Jurkat, Clone E6-1 (cell line): ENCODE measurements at regions not wholly inside any gene's neighbourhood (a gene's known extent, or its start where the extent isn't known, plus 50 kb on each side); places are given as distances from the start of the nearest gene placed in this dataset.
A peak's percentile ranks its signal among the peaks of the same experiment; 100 is the strongest.
"Not testable (repeated sequence)": the region's sequence is repeated elsewhere in the genome, so short reads cannot be mapped to it uniquely, and the experiment has no call there.

Experiments used
- DNase-seq: peaks from one replicate; pipeline ENCODE4 v3.0.0-alpha.2; 2011; ENCODE audit warnings: low read depth, low spot score
- H3K4me3 ChIP-seq: 2 replicates; pipeline ENCODE4 v1.5.1; 2011; ENCODE audit warnings: mild to moderate bottlenecking, low read length, control low read depth, moderate library complexity

DNA sequence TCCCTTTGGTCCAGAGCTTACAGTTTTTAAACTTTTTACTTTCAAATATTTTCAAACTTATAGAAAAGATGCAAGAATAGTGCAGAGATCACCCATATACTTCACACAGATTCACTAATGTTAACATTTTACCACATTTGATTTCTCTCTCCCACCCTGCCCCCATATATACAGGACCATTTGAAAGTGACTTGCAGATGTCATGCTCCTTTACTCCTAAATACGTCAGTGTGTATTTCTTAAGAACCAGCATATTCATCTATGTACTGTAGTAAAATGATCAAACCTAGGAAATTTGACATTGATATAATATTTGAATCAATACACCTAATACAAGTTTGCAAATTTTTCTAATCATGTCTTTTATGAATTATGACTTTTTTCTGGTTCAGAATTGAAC lies 100.4 kb upstream of the CHD1 start:
- no peak overlapping the region for H3K4me3 ChIP-seq
- DNase-seq: no peak

DNA sequence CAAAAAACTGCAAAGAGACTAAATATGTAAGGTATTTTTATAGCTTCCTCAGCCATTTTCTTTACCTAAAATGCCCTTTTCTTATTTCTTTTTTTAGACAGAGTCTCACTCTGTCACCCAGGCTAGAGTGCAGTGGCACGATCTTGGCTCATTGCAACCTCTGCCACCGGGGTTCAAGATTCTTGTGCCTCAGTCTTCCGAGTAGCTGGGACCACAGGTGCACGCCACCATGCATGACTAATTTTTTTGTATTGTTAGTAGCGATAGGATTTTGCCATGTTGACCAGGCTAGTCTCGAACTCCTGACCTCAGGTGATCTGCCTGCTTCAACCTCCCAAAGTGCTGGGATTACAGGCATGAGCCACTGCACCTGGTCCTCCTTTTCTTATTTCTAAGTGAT lies 99.4 kb upstream of the CHD1 start:
- H3K4me3 ChIP-seq, DNase-seq: not testable (repeated sequence)

DNA sequence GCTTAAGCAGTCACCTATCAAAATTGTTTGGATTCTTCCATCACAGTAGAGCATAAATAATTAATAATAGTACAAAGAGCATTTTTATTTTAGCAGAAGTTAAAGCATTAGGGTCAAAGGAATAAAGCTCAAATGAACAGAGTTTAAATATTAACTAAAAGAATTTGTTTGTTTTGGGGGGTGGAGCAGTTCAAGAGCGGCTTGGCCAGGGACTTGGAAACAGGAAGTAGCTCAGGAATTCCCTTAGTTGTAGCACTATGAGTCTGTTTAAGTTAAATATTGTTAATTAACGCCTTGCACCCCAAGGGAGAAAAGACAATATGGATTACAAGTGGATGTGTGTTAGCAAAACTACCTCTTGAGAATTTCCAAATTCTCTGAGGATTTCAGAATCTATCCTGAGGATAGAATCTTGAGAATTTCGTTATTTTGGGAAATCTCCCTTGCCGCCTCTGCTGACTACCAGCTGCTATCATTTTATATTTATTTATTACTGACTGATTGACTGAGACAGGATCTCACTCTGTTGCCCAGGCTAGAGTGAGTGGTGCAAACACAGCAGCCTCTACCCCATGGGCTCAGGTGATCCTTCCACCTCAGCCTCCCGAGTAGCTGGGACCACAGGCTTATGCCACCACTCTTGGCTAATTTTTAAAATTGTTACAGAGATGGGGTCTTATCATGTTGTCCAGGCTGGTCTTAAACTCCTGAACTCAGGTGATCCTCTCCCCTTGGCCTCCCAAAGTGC lies 96.7 kb upstream of the CHD1 start:
- H3K4me3 ChIP-seq: no peak overlapping the region
- DNase-seq: no peak

DNA sequence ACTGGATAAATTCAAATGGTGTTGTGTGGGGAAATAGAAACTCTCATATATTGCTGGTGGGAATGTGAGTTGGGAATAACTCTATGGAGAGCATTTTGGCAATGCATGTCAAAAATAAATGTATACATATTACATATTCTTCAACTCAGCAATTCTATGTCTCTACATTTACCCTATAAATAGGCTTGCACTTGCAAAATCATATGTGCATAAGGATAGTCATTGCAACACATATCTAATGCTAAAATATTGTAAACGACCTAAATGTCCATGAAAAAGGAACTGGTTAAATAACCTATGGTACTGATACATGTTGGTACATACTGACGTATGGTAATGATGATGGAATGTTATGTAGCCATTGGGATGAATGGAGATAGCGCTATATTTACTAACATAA lies 94.5 kb upstream of the CHD1 start:
- no peak overlapping the region for H3K4me3 ChIP-seq
- DNase-seq: no peak

DNA sequence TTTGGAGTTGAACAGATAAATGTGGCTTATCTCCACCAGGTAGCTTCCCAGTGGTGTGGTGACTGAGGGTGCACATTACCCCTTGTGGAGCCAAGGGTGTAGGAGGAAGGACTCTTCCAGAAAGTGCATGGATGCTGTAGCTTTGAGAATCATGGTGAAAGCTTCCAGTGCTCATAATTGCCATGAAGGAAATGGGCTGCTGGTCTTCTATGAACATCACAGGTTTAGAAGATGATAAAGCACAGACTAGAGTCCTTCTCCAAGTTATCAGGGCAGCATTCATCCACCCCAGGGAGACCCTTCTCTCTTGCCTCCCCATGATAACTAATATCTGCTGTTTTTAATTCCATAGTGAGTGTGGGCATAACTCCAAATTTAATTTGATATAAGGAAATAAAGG lies 93.4 kb upstream of the CHD1 start:
- DNase-seq: no peak
- no peak overlapping the region for H3K4me3 ChIP-seq

DNA sequence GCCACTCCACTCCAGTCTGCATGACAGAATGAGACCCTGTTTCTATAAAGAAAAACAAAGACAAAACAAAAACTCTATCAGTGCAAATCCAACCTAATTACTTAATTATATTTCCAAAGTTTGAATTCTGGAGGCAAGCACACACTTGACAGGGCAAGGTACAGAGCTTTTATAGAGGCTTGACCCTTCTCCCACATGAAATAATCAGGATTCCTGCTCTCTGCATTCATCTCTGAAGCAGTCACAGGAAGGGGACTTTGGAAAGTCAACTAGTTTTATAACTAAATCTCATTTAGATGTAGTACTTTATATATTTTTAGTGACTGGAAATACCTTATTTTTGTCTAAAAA lies 91.9 kb upstream of the CHD1 start:
- H3K4me3 ChIP-seq: no peak overlapping the region
- DNase-seq: no peak

DNA sequence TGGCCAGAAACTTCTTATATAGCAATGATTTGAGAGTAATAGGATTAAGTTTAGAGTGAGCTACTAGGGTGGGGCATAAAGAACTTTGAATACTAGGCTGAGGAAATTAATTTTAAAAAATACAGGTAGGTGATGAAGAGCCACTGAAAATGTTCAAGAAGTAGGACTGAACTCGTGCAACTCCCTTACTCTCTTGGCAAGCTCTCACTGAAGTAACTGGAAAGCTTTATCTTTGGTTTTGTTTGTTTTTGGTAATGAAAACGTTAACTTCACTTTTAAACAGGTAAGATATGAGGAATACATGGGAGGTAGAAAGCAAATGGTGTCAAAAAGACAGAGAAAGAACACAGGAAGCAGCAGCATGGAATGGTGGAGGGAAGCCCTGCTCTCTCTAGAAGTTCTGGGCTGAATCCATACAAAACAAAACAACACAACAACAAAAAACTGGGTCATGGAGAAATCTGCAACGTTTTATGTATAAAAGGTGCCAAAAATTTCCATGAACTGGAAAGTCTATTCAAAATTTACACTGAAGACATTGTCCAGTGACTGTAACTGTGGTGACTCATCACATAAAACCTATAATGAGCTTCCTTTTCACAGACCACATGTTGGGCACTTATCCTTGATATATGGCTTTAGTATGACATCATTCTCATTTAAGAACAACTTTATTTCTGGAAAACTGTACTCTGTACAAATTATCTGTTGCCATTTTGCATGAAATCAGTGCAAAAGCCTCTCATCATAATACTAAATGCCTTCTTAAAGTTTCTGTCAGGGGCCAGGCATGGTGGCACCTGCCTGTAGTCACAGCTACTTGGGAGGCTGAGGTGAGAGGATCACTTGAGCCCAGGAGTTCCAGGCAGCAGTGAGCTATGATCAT lies 91.2 kb upstream of the CHD1 start:
- no peak overlapping the region for H3K4me3 ChIP-seq
- DNase-seq: no peak

DNA sequence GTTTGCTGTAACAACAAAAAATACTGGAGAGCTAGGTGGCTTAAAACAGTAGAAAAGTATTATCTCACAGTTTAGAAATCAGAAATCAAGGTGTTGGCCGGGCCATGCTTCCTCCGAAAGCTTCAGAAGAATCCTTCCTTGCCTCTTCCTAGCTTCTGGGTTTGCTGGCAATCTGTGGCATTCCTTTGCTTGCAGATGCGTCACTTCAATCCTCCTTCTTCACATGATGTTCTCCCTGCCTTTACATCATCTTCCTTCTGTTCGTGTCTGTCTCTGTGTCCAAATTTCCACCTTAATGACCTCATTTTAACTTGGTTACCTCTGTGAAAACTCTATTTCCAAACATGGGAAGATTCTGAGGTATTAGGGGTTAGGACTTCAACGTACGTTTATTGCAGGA lies 90.4 kb upstream of the CHD1 start:
- H3K4me3 ChIP-seq: no peak overlapping the region
- no peak for DNase-seq

DNA sequence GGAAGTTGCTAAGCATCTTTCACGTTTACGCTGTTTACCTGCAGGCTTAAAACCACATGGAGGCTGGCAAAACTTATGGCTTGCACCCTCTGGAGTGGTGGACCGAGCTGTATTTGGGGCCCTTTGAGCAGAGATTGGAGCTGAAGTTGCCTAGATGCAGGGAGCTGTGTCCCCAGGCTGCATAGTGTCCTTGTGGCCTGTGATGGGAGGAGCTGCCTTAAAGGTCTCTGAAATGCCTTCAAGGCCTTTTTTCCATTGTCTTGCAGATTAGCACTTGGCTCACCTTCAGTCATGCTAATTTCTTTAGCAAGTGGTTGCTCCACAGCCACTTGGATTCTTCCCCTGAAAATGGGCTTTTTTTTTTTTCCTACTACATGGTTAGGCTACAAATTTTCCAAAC lies 81.5 kb upstream of the CHD1 start:
- H3K4me3 ChIP-seq: no peak overlapping the region
- no peak for DNase-seq

DNA sequence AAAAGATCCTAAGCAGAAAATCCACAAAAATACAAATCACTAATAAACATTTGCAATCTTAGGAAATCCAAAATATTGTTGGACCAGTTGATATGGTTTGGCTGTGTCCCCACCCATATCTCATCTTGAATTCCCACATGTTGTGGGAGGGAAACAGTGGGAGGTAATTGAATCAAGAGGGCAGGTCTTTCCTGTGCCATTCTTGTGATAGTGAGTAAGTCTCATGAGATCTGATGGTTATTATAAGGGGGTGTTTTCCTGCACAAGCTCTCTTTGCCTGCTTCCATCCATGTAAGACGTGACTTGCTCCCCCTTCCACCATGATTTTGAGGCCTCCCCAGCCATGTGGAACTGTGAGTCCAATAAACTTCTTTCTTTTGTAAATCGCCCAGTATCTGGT lies 79.2 kb upstream of the CHD1 start:
- DNase-seq, H3K4me3 ChIP-seq: not testable (repeated sequence)

DNA sequence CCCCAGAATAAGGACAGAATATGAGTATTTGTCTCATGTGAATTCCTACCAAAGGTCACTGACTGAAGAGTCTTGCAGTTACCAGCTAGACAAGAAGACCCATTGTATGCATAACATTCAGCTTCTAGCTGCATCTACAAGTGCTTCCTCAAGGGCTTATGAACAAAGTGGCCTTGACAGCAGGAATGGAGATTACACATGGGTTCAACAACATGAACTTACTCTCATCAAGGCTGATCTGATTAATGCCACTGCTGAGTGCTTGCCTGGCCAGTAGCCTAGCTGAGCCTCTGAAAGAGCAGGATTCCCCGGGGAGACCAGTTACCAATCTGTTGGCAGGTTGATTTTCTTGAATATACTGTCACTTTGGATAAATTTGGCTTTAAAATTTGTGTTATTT lies 76.7 kb upstream of the CHD1 start:
- DNase-seq: no peak
- H3K4me3 ChIP-seq: no peak overlapping the region

DNA sequence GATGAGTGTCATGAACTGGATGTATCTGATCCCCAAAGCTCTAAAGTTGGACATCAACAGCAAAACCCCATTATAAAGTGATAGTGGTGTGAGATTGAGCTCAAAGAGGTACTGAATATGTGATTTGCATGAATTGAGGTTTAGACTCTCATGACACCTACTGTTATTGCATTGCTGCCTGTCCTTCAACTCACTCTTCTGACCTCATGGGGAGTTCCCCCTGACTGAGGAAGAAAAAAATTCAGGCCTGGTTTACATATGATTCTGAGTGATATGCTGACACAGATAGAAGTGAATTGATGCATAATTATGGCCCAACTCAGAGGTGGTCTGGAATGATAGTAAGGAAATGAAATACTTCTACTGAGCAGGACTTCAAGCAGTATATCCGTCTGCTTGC lies 76.2 kb upstream of the CHD1 start:
- no peak overlapping the region for H3K4me3 ChIP-seq
- no peak for DNase-seq

DNA sequence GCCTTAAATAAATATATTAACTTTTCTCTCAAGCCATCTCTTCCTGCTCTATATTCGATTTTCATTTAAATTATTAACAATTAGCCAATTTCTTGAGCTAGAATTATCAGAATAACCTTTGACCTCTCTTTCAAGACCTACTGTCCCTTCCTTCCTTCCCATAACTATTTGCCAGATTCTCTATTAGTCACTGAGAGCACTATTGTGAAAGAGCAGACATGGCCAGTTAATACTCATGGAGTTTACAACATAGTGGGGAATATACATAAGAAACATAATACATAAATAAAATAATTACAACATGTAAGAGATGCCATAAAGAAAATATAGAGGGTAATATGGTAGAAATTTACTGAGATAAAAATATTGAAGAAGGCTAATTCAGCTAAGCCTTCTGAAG lies 72.1 kb upstream of the CHD1 start:
- DNase-seq: no peak
- H3K4me3 ChIP-seq: no peak overlapping the region

DNA sequence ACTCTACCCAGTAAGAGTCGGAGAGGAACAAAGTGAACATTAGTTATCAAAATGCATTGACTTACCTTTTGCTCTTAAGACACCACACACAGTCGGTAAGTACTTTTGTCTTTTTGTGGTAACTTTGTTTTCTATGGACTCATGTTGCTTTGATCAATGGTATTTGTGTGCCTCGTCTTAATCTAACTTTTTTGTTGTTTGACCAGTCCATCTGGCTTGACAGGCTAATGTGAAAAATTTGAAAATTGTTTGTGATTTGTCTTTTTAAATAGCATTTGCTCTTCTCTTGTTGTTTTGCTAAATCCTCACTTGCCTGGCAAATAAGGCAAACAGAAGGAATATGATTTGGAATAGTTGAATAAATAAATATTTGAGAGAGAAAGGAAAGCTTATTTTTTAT lies 71.4 kb upstream of the CHD1 start:
- no peak overlapping the region for H3K4me3 ChIP-seq
- DNase-seq: no peak

DNA sequence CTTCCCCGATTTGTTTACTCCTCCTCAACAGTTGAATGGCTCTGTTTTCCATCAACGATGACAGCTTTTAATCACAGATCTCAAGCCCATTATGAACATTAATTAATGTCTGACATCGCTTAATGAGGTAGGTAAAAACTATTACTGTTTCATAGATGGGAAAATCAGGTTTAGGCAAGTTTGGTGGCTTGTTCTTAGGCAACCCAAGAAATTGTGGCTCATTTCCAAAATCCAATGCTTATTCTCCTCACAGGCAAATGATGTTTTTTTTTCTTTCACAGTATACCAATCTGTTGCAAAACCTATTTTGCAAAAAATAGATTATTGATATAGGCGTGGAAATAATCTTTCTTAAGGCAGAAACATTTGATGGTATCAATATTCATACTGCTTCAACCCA lies 70.8 kb upstream of the CHD1 start:
- H3K4me3 ChIP-seq: no peak overlapping the region
- DNase-seq: no peak

DNA sequence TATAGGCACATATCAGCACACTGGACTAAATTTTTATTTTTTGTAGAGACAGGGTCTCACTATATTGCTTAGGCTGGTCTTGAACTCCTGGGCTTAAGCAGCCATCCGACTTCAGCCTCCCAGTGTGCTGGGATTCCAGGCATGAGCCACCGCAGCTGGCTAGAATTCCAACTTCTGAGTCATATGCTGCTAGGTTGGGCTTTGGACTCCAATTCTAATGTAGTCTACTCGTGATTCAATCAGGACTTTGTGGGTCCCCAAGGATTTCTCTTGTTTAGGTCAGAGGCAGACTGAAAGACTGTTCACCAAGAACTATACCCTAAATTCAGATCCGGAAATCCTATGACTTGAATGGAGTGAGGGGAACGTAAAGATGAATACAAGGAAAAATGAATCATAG lies 68.2 kb upstream of the CHD1 start:
- DNase-seq: no peak
- H3K4me3 ChIP-seq: no peak overlapping the region

DNA sequence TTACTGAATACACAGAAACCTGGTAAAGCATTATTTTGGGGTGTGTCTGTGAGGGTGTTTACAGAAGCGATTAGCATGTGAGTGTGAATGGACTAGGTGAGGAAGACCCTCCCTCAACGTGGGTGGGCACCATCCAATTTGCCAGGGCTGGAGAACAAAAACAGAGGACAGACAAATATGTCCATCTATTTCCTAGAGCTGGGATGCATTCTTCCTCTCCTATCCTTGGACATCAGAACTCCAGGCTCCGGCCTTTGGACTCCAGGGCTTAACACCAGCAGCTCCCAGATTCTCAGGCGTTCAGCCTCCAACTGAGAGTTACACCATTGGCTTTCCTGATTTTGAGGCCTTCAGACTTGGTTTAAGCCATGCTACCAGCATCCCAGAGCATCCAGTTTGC lies 65.8 kb upstream of the CHD1 start:
- H3K4me3 ChIP-seq: no peak overlapping the region
- DNase-seq: no peak

DNA sequence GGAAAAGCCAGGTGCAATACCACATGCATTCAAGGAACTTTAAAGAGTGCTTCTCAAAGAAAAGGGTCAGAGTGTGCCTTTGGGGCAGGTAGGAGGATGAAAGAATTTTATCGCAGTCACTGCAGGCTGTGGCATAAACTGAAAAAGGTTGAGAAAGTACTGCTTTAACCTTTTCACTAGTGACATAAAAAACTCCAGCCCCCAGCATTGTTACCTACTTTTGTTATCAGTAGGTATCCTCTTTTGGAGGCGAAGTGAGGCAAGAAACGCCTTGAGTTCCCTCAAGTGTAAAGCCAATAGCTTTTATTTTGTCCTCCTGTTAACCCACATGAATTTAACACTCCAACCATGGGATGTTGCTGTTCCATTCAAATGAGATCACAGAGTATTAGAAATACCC lies 64.7 kb upstream of the CHD1 start:
- DNase-seq: peak; percentile 68
- no peak overlapping the region for H3K4me3 ChIP-seq

DNA sequence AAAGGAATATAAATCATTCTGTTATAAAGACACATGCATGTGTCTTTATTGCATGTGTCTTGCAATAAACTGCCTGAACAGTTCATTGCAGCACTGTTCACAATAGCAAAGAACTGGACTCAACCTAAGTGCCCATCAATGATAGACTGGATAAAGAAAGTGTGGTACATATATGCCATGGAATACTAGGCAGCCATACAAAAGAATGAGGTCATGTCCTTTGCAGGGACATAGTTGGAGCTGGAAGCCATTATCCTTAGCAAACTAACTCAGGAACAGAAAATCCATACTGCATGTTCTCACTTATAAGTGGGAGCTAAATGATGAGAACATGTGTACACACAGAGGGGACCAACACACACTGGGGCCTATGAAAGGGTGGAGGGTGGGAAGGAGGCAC lies 63.7 kb upstream of the CHD1 start:
- H3K4me3 ChIP-seq: no peak overlapping the region
- no peak for DNase-seq

DNA sequence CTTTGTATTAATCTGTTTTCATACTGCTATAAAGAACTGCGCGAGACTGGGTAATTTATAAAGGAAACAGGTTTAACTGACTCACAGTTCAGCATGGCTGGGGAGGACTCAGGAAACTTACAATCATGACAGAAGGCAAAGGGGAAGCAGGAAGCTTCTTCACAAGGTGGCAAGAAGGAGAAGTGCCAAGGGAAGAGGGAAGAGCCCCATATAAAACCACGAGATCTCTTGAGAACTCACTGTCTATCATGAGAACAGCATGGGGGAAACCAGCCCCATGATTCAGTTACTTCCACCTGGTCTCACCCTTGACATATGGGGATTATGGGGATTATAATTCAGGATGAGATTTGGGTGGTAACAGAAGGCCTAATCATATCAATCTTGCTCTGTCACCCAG lies 60.9 kb upstream of the CHD1 start:
- peak; percentile 42 for DNase-seq
- no peak overlapping the region for H3K4me3 ChIP-seq

DNA sequence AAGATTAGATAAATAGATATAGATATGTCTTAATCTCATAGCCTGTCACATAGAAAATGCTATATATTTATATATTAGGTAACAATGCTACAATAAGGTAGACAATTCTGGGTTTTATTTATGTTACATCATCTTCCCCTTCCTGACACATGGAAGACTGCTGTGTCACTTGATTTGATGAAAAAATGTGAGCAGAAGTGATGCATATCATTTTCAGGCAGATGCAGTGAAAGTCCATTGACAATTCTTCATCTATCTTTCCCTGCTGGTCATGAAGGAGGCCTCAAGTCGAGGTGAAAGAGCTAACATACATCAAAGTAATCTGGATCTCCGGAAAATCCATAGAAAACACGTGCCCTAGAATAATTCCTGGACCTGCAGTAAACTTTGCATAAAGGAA lies 57.8 kb upstream of the CHD1 start:
- H3K4me3 ChIP-seq: no peak overlapping the region
- no peak for DNase-seq
